Right lobe of liver (tissue), 6 donors: ENCODE measurements at regions not wholly inside any gene's neighbourhood (a gene's known extent, or its start where the extent isn't known, plus 50 kb on each side); places are given as distances from the start of the nearest gene placed in this dataset.

Experiments used
- ATAC-seq, 4 donors: fragments of 200-7000 bp; cut with Tn5 transposase; one replicate each; pipeline ENCODE4 v1.9.1; 2020; ENCODE audit warnings: mild to moderate bottlenecking in 4 of 4, moderate library complexity in 4 of 4
- DNase-seq, 3 donors: peaks; one replicate each; pipeline ENCODE4 v3.0.0-alpha.2; 2020
- H3K27ac ChIP-seq, 3 donors: fragments of 200-600 bp; one replicate each; pipeline ENCODE4 v1.8.0; 2022
- H3K27me3 ChIP-seq, 2 donors: fragments of 200-600 bp; one replicate each; pipeline ENCODE4 v1.8.0; 2022
- H3K36me3 ChIP-seq, 4 donors: fragments of 200-600 bp; sonication (generic) in 1 of 4; one replicate each; pipeline versions ENCODE4 v1.5.1 to v1.8.0; 2017 to 2022; ENCODE audit warnings: control low read depth in 1 of 4
- H3K4me1 ChIP-seq, 4 donors: fragments of 200-600 bp; sonication (generic) in 1 of 4; one replicate each; pipeline versions ENCODE4 v1.5.1 to v1.8.0; 2017 to 2022; ENCODE audit warnings: control low read depth in 1 of 4
- H3K4me3 ChIP-seq, 3 donors: fragments of 200-600 bp; one replicate each; pipeline ENCODE4 v1.8.0; 2022
- H3K9me3 ChIP-seq, 4 donors: fragments of 200-600 bp; sonication (generic) in 1 of 4; one replicate each; pipeline versions ENCODE4 v1.5.1 to v1.8.0; 2017 to 2022; ENCODE audit warnings: control low read depth in 1 of 4
- CTCF ChIP-seq, 4 donors: fragments of 200-600 bp in 3 of 4; fragments of 450-650 bp in 1 of 4; IDR thresholded peaks; one replicate each; pipeline versions ENCODE4 v1.5.1 to v1.8.0; 2016 to 2022; ENCODE audit warnings: antibody characterized with exemption in 4 of 4, mild to moderate bottlenecking in 2 of 4
- POLR2A ChIP-seq: fragments of 450-650 bp; IDR thresholded peaks from one replicate; pipeline ENCODE4 v1.6.1; 2017; ENCODE audit warnings: antibody characterized with exemption, mild to moderate bottlenecking
- WGBS: methylation state at CpG from one replicate; pipeline ENCODE4 v1.1.6; 2018; ENCODE audit warnings: low coverage, low lambda C conversion rate; ENCODE audit not compliant: insufficient coverage; ENCODE audit errors: missing lambda C conversion rate; 5-methylcytosine and 5-hydroxymethylcytosine counted together
- intact Hi-C, 2 donors: fragments of 100-400 bp; cut with DNase I; formaldehyde crosslinking; loops; one replicate each; pipeline versions ENCODE4 v1.11.2 to v1.14.1; 2022
- donor health status: DM: no; HTN: yes; CAD: no.
- donor health status: DM: no; HTN: no; CAD: no.
- donor health status: DM: no; HTN: no; CAD: no.
- donor health status: DM: no; HTN: yes; CAD: no.
- donor health status: DM: no; HTN: yes; CAD: no.

GRCh38 chr21:41625428-41625827 is 117.5 kb upstream of the TMPRSS2 start:
- no peak for TF ChIP-seq CTCF (IDR thresholded peaks at IDR 0.05)
- TF ChIP-seq POLR2A = no peak
- no peak overlapping the region for H3K27ac ChIP-seq

GRCh38 chr21:41624674-41625310 is 116.8 kb upstream of the TMPRSS2 start:
- no peaks in the 10 kb centered on the region for H3K27me3 ChIP-seq
- peak in 3 of 4 donors; percentile 52 to 56 (median 56) for ATAC-seq
- H3K9me3 ChIP-seq = no peaks in the 10 kb centered on the region
- 38% methylated on average over 7 of the region's 7 CpGs for WGBS
- DNase-seq = no peak
- intact Hi-C loops = no loop called here
- no peaks in the 10 kb centered on the region for H3K4me1 ChIP-seq
- H3K27ac ChIP-seq = no peak overlapping the region
- TF ChIP-seq CTCF (IDR thresholded peaks at IDR 0.05) (no peak), POLR2A (no peak)
- H3K4me3 ChIP-seq = no peak overlapping the region
- no peaks in the 10 kb centered on the region for H3K36me3 ChIP-seq

More at GRCh38 chr21:41625428-41625827, 117.5 kb upstream of the TMPRSS2 start:
- H3K27me3 ChIP-seq = no peaks in the 10 kb centered on the region
- no peak overlapping the region for H3K4me3 ChIP-seq
- 67% methylated on average over 3 of the region's 4 CpGs for WGBS
- no peaks in the 10 kb centered on the region for H3K4me1 ChIP-seq
- intact Hi-C loops = no loop called here
- no peaks in the 10 kb centered on the region for H3K36me3 ChIP-seq
- DNase-seq (no peak), ATAC-seq (no peak)
- no peaks in the 10 kb centered on the region for H3K9me3 ChIP-seq

- Histone ChIP-seq H3K9me3 (no peaks in the 10 kb centered on the region), H3K36me3 (no peaks in the 10 kb centered on the region), H3K4me1 (no peaks in the 10 kb centered on the region), H3K27me3 (no peaks in the 10 kb centered on the region), H3K27ac (no peak overlapping the region), H3K4me3 (no peak overlapping the region)
- DNase-seq (no peak), ATAC-seq (no peak)
- TF ChIP-seq CTCF (IDR thresholded peaks at IDR 0.05) = no peak
- TF ChIP-seq POLR2A = no peak
- intact Hi-C loops = no loop called here
- WGBS = 86% methylated on average over 6 of the region's 8 CpGs
Measured at GRCh38 chr21:41623945-41624344, 116.0 kb upstream of the TMPRSS2 start.

- Histone ChIP-seq H3K27me3 (no peaks in the 10 kb centered on the region), H3K27ac (no peak overlapping the region), H3K4me3 (no peak overlapping the region), H3K36me3 (no peaks in the 10 kb centered on the region), H3K9me3 (no peaks in the 10 kb centered on the region), H3K4me1 (no peaks in the 10 kb centered on the region)
- TF ChIP-seq POLR2A (no peak), CTCF (IDR thresholded peaks at IDR 0.05) (no peak)
- DNase-seq (no peak), ATAC-seq (no peak)
- WGBS = 71% methylated on average over 4 of the region's 26 CpGs
- intact Hi-C loops = no loop called here
Measured at GRCh38 chr21:41622831-41623548, 115.0 kb upstream of the TMPRSS2 start.
